K562 (cell line): ENCODE measurements at regions not wholly inside any gene's neighbourhood (a gene's known extent, or its start where the extent isn't known, plus 50 kb on each side); places are given as distances from the start of the nearest gene placed in this dataset.

ENCODE experiments used
- ATAC-seq: fragments of 200-7000 bp; cut with Tn5 transposase; 3 replicates; pipeline ENCODE4 v1.9.1; 2020; ENCODE audit warnings: moderate library complexity
- BruUV-seq: library from RNA; stranded (reverse); fragments of 400-500 nt; replicated peaks from 2 replicates; lab custom pipeline; 2021; lab: Mats Ljungman, UMichigan
- CTCF ChIA-PET: fragments of 300-600 bp; formaldehyde crosslinking; extraction: SDS; loops from one replicate; lab custom pipeline; 2021; ENCODE audit warnings: low intra/inter-chr PET ratio; lab: Yijun Ruan, JAX
- POLR2A ChIA-PET: fragments of 300-600, 350-650 bp; sonication (Branson Sonifier 250); formaldehyde crosslinking; extraction: SDS; loops from one replicate; lab custom pipeline; 2021; ENCODE audit warnings: antibody characterized with exemption, inconsistent platforms; lab: Yijun Ruan, JAX
- DNase-seq, 4 experiments: peaks; one replicate each; pipeline versions ENCODE4 v3.0.0 to v3.0.0-alpha.2; 2011 to 2018; ENCODE audit warnings: low spot score in 3 of 4, mixed read lengths in 3 of 4; ENCODE audit errors: extremely low read depth in 1 of 4
- FAIRE-seq: peaks from 2 replicates; lab custom pipeline; 2011; peaks lifted over from hg19 to GRCh38; lab: Jason Lieb, UNC
- H2AFZ ChIP-seq: 2 replicates; pipeline ENCODE4 v1.6.0; 2011; ENCODE audit warnings: low read depth, low read length, control low read depth, inconsistent platforms
- H3K27ac ChIP-seq: fragments of 200-600 bp; 3 replicates; pipeline ENCODE4 v1.8.0; 2011; ENCODE audit warnings: low read depth, mild to moderate bottlenecking, control low read depth, inconsistent platforms, low read length, moderate library complexity, mixed read lengths; ENCODE audit errors: extremely low read depth
- H3K27me3 ChIP-seq, 2 experiments: fragments of 300-600 bp in 1 of 2; 2 replicates in 1 of 2; 3 replicates in 1 of 2; pipeline versions ENCODE4 v1.6.0 to v1.8.0; 2011; ENCODE audit warnings: inconsistent platforms in 2 of 2, low read length in 2 of 2, mild to moderate bottlenecking in 1 of 2, mixed read lengths in 1 of 2, moderate library complexity in 1 of 2; ENCODE audit not compliant: control insufficient read depth in 2 of 2, insufficient read depth in 2 of 2
- H3K36me3 ChIP-seq: fragments of 300-600 bp; 3 replicates; pipeline ENCODE4 v1.8.0; 2011; ENCODE audit warnings: mild to moderate bottlenecking, low read length, inconsistent platforms; ENCODE audit not compliant: control insufficient read depth, insufficient read depth
- H3K4me1 ChIP-seq, 2 experiments: fragments of 200-600 bp in 1 of 2; replicated peaks in 1 of 2; 2 replicates in 1 of 2; 3 replicates in 1 of 2; pipeline versions ENCODE4 v1.5.1 to v1.8.0; 2011; ENCODE audit warnings: inconsistent platforms in 2 of 2, low read length in 2 of 2, mild to moderate bottlenecking in 1 of 2, mixed read lengths in 1 of 2, moderate library complexity in 1 of 2; ENCODE audit not compliant: control insufficient read depth in 2 of 2, insufficient read depth in 2 of 2
- H3K4me2 ChIP-seq: 2 replicates; pipeline ENCODE4 v1.6.1; 2011; ENCODE audit warnings: low read length, control low read depth, inconsistent platforms, mixed read lengths; ENCODE audit not compliant: insufficient read depth
- H3K4me3 ChIP-seq: fragments of 200-600 bp; sonication (generic), shearing (Covaris generic); 2 replicates; pipeline ENCODE4 v1.5.1; 2016; ENCODE audit warnings: control low read depth, inconsistent platforms
- H3K79me2 ChIP-seq: fragments of 200-600 bp; 3 replicates; pipeline ENCODE4 v1.8.0; 2011; ENCODE audit warnings: low read length, inconsistent platforms; ENCODE audit not compliant: control insufficient read depth, insufficient read depth
- H3K9ac ChIP-seq, 2 experiments: 2 replicates each; pipeline versions ENCODE4 v1.6.0 to v1.6.1; 2011; ENCODE audit warnings: low read depth in 2 of 2, low read length in 2 of 2, control low read depth in 1 of 2, inconsistent platforms in 1 of 2, mild to moderate bottlenecking in 1 of 2, mixed read lengths in 1 of 2; ENCODE audit not compliant: insufficient read depth in 1 of 2
- H3K9me1 ChIP-seq: one replicate; pipeline ENCODE4 v1.6.0; 2011; ENCODE audit warnings: inconsistent platforms, mild to moderate bottlenecking, low read length, moderate library complexity; ENCODE audit not compliant: control insufficient read depth, insufficient read depth
- H3K9me3 ChIP-seq: replicated peaks from 2 replicates; pipeline ENCODE4 v1.5.1; 2011; ENCODE audit warnings: low read depth, low read length, inconsistent platforms; ENCODE audit not compliant: control insufficient read depth, insufficient read depth
- H4K20me1 ChIP-seq: replicated peaks from 2 replicates; pipeline ENCODE4 v1.6.1; 2011; ENCODE audit warnings: low read length, inconsistent platforms, mixed read lengths; ENCODE audit not compliant: control insufficient read depth, insufficient read depth
- ASH1L ChIP-seq: fragments of 450-650 bp; IDR thresholded peaks from 2 replicates; pipeline ENCODE4 v1.6.1; 2018; ENCODE audit warnings: borderline replicate concordance, mild to moderate bottlenecking, low read depth; ENCODE audit not compliant: partially characterized antibody
- HDAC6 ChIP-seq: IDR thresholded peaks from 2 replicates; pipeline ENCODE4 v1.6.1; 2012; ENCODE audit warnings: low read depth, mild to moderate bottlenecking, control low read depth, inconsistent platforms, low read length, moderate library complexity
- KLF13 ChIP-seq: fragments of 450-650 bp; IDR thresholded peaks from 2 replicates; pipeline ENCODE4 v1.6.1; 2016; ENCODE audit warnings: missing genetic modification characterization, low read depth, mild to moderate bottlenecking, missing compliant biosample characterization, moderate library complexity, borderline replicate concordance
- MEF2A ChIP-seq: IDR thresholded peaks from 2 replicates; pipeline ENCODE4 v1.6.1; 2011; ENCODE audit warnings: low read depth, mild to moderate bottlenecking, low read length, moderate library complexity; ENCODE audit not compliant: control insufficient read depth
- NFIC ChIP-seq: fragments of 450-650 bp; IDR thresholded peaks from 2 replicates; pipeline ENCODE4 v1.6.1; 2017; ENCODE audit warnings: mild to moderate bottlenecking, inconsistent platforms
- NFYB ChIP-seq: IDR thresholded peaks from 2 replicates; pipeline ENCODE4 v1.6.1; 2011; ENCODE audit warnings: mild to moderate bottlenecking, moderate library complexity; ENCODE audit not compliant: insufficient read length; ENCODE audit errors: extremely low read depth
- RHOXF2B ChIP-seq: fragments of 250-450 bp; sonication (Bioruptor Pico); conservative IDR thresholded peaks from 2 replicates; pipeline ENCODE4 v1.5.1; 2021
- ZFX ChIP-seq: sonication (generic); formaldehyde crosslinking; IDR thresholded peaks from 2 replicates; pipeline ENCODE4 v1.8.0; 2022; ENCODE audit warnings: mild to moderate bottlenecking, missing genetic modification reagents, moderate library complexity
- ZNF324 ChIP-seq: fragments of 250-450 bp; sonication (Bioruptor Pico); IDR thresholded peaks from 2 replicates; pipeline ENCODE4 v1.4.0; 2020; ENCODE audit warnings: mild to moderate bottlenecking
- ZNF347 ChIP-seq: fragments of 450-650 bp; formaldehyde crosslinking; IDR thresholded peaks from 2 replicates; pipeline ENCODE4 v1.4.0; 2020; ENCODE audit warnings: low read depth, mild to moderate bottlenecking, moderate library complexity
- ZNF449 ChIP-seq: fragments of 250-450 bp; sonication (Bioruptor Pico); IDR thresholded peaks from 2 replicates; pipeline ENCODE4 v1.8.0; 2022; ENCODE audit warnings: moderate library complexity, mild to moderate bottlenecking, inconsistent platforms
- ZNF695 ChIP-seq: fragments of 450-650 bp; formaldehyde crosslinking; IDR thresholded peaks from 2 replicates; pipeline ENCODE4 v1.4.0; 2020; ENCODE audit warnings: mild to moderate bottlenecking, moderate library complexity
- ZNF75A ChIP-seq: fragments of 450-650 bp; formaldehyde crosslinking; IDR thresholded peaks from 2 replicates; pipeline ENCODE4 v1.4.0; 2020; ENCODE audit warnings: mild to moderate bottlenecking
- WGBS: fragments of 100-300 bp; shearing (Covaris generic); methylation state at CpG from one replicate; pipeline ENCODE4 v1.1.6; 2016; ENCODE audit warnings: low coverage, mixed read lengths; ENCODE audit not compliant: insufficient coverage; ENCODE audit errors: missing lambda C conversion rate; 5-methylcytosine and 5-hydroxymethylcytosine counted together
- in situ Hi-C: fragments of 300-500 bp; cut with MboI; formaldehyde crosslinking; loops from 4 replicates; pipeline ENCODE4 v1.15.0; 2018; ENCODE audit warnings: inconsistent platforms, mixed read lengths
- intact Hi-C: fragments of 100-400 bp; cut with micrococcal nuclease; formaldehyde crosslinking; loops from 2 replicates; pipeline ENCODE4 v1.14.2; 2022

DNA sequence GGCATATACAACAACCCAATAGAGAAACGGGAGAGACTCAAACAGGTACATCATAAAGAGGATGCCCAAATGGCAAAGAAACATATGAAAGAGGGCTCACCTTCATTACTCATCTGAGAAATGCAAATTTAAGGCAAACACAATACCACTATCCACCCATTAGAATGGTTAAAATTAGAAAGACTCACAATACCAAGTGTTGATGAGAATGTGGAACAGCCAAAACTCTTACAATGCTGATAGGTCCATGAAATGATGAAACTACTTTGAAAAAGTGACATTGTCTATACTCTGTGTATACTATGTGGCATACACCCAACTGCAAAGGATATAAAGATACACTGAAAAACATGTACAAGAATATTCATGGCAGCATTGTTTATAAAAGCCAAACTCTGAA lies 96.2 kb upstream of the TSHZ3 start:
- Histone ChIP-seq H3K79me2 (no peaks in the 10 kb centered on the region), H3K9me1 (no peaks in the 10 kb centered on the region), H3K36me3 (no peaks in the 10 kb centered on the region), H3K27me3 (no peaks in the 10 kb centered on the region; a peak in 1 of 5 replicates), H3K4me2 (no peak overlapping the region), H3K4me1 (no peaks in the 10 kb centered on the region), H3K9ac (no peak overlapping the region), H3K9me3 (no peaks in the 10 kb centered on the region), H3K4me3 (no peak overlapping the region), H4K20me1 (no peaks in the 10 kb centered on the region), H3K27ac (no peak overlapping the region), H2AFZ (no peak overlapping the region)
- FAIRE-seq (no peak), ATAC-seq (no peak), DNase-seq (no peak)
- intact Hi-C loops: no loop called here
- in situ Hi-C loops: no loop called here
- BruUV-seq: no TSS peak
- POLR2A ChIA-PET: interaction anchor here (1.3 kb wide), 1 partner anchor 14 kb away, joined by 4 read pairs; no protein-coding TSS in a partner anchor
- CTCF ChIA-PET: no interaction called here
- TF ChIP-seq ZNF695 (CRISPR knock-in tag) (no peak), ZFX (no peak), ZNF449 (CRISPR knock-in tag) (no peak), ZNF347 (CRISPR knock-in tag) (no peak), ZNF75A (CRISPR knock-in tag) (no peak), ASH1L (no peak), ZNF324 (CRISPR knock-in tag) (no peak), MEF2A (no peak), RHOXF2B (CRISPR knock-in tag) (no peak), NFIC (no peak), KLF13 (tag) (no peak), NFYB (no peak), HDAC6 (no peak)
- 0% methylated on average over 1 of the region's 1 CpG for WGBS
